GM06990 (cell line): ENCODE measurements at regions not wholly inside any gene's neighbourhood (a gene's known extent, or its start where the extent isn't known, plus 50 kb on each side); places are given as distances from the start of the nearest gene placed in this dataset.

Experiments
- DNase-seq: peaks from one replicate; pipeline ENCODE4 v3.0.0-alpha.2; 2011; ENCODE audit not compliant: insufficient read length; ENCODE audit errors: extremely low read depth
- H3K27me3 ChIP-seq: replicated peaks from 2 replicates; pipeline ENCODE4 v1.6.0; 2011; ENCODE audit warnings: low read length; ENCODE audit not compliant: control insufficient read depth, insufficient read depth
- H3K36me3 ChIP-seq: 2 replicates; pipeline ENCODE4 v1.5.1; 2011; ENCODE audit warnings: low read length; ENCODE audit not compliant: control insufficient read depth, insufficient read depth
- H3K4me3 ChIP-seq: replicated peaks from 2 replicates; pipeline ENCODE4 v1.5.1; 2011; ENCODE audit warnings: low read depth, mild to moderate bottlenecking, control low read depth, low read length
- TF ChIP-seq, protein P1 (sequence below): IDR thresholded peaks from 2 replicates; pipeline ENCODE4 v1.5.1; 2011; ENCODE audit warnings: low read length, control low read depth, mild to moderate bottlenecking, inconsistent platforms; ENCODE audit not compliant: insufficient read depth, poor library complexity, severe bottlenecking

DNA sequence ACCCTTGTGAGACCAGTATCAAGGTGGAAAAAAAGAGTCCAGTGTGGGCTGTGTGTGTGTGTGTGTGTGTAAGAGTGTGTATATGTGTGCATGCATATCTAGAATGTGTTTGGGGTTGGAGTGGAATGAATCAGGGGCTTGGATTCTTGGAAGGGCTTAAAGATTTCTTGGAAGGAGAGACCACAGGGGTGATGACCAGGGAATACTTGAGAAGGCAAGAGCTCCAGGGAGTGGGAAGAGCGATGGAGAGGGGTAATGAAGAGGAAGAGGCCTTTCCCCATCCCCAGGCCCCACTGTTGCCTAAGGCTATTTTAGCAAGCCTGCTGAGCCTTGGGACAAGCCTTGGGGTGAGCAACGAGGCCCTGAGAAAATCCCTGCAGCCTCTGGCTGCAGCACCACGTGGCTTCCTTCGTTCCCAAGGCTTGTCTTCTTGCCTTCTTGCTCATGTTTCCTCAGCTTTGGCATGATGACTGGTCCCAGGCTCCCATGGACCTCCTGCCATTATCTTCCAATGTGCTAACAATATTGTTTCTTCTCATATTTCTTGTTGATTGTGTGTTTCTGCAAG lies 663.4 kb downstream of the INHBA start:
- no peak overlapping the region for H3K4me3 ChIP-seq
- no peak for DNase-seq
- no peaks in the 10 kb centered on the region for H3K36me3 ChIP-seq
- TF ChIP-seq, protein P1, sequence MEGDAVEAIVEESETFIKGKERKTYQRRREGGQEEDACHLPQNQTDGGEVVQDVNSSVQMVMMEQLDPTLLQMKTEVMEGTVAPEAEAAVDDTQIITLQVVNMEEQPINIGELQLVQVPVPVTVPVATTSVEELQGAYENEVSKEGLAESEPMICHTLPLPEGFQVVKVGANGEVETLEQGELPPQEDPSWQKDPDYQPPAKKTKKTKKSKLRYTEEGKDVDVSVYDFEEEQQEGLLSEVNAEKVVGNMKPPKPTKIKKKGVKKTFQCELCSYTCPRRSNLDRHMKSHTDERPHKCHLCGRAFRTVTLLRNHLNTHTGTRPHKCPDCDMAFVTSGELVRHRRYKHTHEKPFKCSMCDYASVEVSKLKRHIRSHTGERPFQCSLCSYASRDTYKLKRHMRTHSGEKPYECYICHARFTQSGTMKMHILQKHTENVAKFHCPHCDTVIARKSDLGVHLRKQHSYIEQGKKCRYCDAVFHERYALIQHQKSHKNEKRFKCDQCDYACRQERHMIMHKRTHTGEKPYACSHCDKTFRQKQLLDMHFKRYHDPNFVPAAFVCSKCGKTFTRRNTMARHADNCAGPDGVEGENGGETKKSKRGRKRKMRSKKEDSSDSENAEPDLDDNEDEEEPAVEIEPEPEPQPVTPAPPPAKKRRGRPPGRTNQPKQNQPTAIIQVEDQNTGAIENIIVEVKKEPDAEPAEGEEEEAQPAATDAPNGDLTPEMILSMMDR: no peak
- no peaks in the 10 kb centered on the region; the same call in 1 of the 2 replicates for H3K27me3 ChIP-seq

DNA sequence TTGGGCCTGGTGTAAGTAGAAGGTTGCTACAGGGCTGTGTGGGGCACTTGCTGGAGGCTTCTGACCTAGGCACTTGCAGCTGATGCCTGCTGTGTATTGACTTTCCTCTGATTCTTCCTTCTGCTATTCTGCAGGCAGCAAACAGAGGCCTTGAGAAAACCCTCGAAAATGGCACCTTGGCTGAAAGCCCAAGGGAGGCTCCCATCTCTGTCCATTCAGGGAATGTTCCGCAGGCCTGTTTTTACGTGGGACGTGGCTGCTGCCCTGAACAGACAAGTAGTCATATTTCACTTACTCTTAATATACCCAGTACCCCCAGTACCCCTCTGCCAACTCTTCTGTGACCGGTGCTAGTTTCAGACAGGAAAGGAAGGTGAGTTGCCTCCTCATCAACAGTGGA lies 664.7 kb downstream of the INHBA start:
- Histone ChIP-seq H3K36me3 (no peaks in the 10 kb centered on the region), H3K27me3 (no peaks in the 10 kb centered on the region; the same call in 1 of the 2 replicates), H3K4me3 (no peak overlapping the region)
- TF ChIP-seq, protein P1: no peak
- no peak for DNase-seq

DNA sequence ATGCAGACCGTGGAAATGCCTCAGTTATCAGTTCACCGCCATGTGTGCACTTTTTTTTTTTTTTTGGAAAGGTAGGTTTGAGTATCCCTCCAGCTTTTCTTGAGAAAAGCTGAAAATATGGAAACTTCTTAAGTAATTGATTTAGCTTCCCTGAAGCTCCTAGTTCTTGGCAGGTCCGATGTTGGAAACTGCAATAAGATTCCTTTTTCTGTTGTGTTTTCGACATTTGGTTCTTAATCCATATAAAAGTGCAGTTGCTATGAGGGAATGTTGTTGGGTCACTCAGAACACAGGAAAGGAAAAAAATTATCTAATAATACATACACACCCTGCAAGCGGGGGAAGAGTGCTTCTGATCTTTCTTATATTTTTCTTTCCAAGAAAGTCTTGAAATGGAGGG lies 665.2 kb downstream of the INHBA start:
- Histone ChIP-seq H3K27me3 (no peaks in the 10 kb centered on the region; the same call in 1 of the 2 replicates), H3K4me3 (no peak overlapping the region), H3K36me3 (no peaks in the 10 kb centered on the region)
- TF ChIP-seq, protein P1: no peak
- no peak for DNase-seq

DNA sequence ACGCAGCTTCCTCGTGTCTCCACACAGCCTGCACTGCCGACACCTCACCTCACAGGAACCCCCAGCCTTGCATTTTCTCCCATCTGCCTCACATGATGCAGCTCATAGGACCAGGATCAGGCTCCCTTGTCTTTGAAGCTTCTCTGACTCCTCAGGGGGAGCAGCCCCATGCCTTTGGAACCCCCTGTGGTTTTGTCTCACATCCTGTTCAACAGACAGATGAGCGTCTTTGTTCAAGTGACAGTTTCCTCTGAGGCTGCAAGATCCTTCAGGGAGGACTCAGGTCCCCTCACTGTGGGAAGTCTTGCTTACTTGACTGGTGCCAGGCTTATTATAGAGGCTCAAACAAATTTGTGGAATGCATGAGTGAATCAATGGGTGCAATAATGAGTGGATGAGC lies 667.1 kb downstream of the INHBA start:
- H3K36me3 ChIP-seq: no peaks in the 10 kb centered on the region
- DNase-seq: no peak
- no peaks in the 10 kb centered on the region; the same call in 1 of the 2 replicates for H3K27me3 ChIP-seq
- TF ChIP-seq, protein P1: no peak
- no peak overlapping the region for H3K4me3 ChIP-seq

DNA sequence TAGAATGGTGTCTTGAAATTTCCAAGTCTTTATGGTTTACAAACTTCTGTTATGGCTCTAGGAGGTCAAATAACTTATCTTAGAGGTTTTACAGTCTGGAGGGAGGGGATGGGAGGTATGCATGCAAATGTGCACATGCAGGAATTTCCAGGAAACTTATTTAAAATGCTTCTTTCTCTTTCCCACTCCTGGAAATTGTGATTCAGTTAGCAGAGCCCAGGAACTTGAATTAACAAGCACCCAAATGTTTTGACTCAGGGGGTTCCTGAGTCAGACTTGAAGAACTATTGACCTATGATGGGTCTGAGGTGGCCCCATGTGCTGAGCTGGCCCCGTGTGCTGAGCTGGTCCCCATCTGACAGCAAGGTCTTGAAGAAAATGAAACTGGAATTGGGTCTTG lies 669.4 kb downstream of the INHBA start:
- TF ChIP-seq, protein P1: no peak
- Histone ChIP-seq H3K27me3 (no peaks in the 10 kb centered on the region; the same call in 1 of the 2 replicates), H3K36me3 (no peaks in the 10 kb centered on the region), H3K4me3 (no peak overlapping the region)
- no peak for DNase-seq

DNA sequence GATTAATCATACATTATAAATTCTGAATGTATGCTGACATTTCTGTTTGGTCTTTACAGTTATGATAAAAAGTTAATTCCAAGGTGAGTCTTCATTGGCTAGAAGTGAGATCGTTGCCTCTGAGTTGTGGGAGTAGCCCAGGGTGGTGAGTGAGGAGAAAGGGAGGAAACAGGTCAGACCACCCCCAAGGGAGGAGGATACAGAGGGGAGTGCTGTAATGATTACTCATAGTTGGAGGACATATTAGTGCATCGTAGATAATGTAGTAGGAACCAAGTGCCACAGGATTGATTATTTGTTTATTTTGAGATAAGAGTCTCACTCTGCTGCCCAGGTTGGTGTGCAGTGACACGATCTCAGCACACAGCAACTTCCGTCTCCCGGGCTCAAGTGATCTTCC lies 672.2 kb downstream of the INHBA start:
- TF ChIP-seq, protein P1: no peak
- Histone ChIP-seq H3K27me3 (no peaks in the 10 kb centered on the region; the same call in 1 of the 2 replicates), H3K4me3 (no peak overlapping the region), H3K36me3 (no peaks in the 10 kb centered on the region)
- no peak for DNase-seq
